ENCODE measurements at regions not wholly inside any gene's neighbourhood (a gene's known extent, or its start where the extent isn't known, plus 50 kb on each side); places are given as distances from the start of the nearest gene placed in this dataset.

- no peak for TF ChIP-seq CTCF (IDR thresholded peaks at IDR 0.05)
- TF ChIP-seq POLR2A (IDR thresholded peaks at IDR 0.05), result no peak
These were observed 819.2 kb downstream of the SATB2 start for GRCh38 chr2:198638577-198638976.

Measured in thyroid gland (tissue), 4 donors.